Activated naive CD8-positive, alpha-beta T cell treated with anti-CD3 and anti-CD28 coated beads, Interleukin-2, amount 10 ng/mL, durations not matched to agents 7 days and 5 days (primary cell): ENCODE measurements at regions not wholly inside any gene's neighbourhood (a gene's known extent, or its start where the extent isn't known, plus 50 kb on each side); places are given as distances from the start of the nearest gene placed in this dataset.

Experiments used
- ATAC-seq: fragments of 150-1000 bp; cut with Tn5 transposase; one replicate; pipeline ENCODE4 v1.10.0; 2021; ENCODE audit warnings: low read depth, moderate library complexity
- POLR2A ChIA-PET: fragments of 350-600 bp; sonication (Branson Sonifier 250); formaldehyde crosslinking; loops from one replicate; lab custom pipeline; 2021; ENCODE audit warnings: antibody characterized with exemption; lab: Charles Lee
- DNase-seq: peaks from one replicate; pipeline ENCODE4 v3.0.0; 2021
- H3K27ac Mint-ChIP-seq: one replicate; pipeline ENCODE4 v1.8.0; 2022; ENCODE audit warnings: mild to moderate bottlenecking, mixed read lengths
- H3K27me3 Mint-ChIP-seq: one replicate; pipeline ENCODE4 v1.8.0; 2022; ENCODE audit warnings: mild to moderate bottlenecking, moderate library complexity, mixed read lengths
- H3K36me3 Mint-ChIP-seq: one replicate; pipeline ENCODE4 v1.8.0; 2021; ENCODE audit warnings: mild to moderate bottlenecking, mixed read lengths
- H3K4me1 Mint-ChIP-seq: one replicate; pipeline ENCODE4 v1.8.0; 2021; ENCODE audit warnings: mixed read lengths
- H3K4me3 Mint-ChIP-seq: one replicate; pipeline ENCODE4 v1.8.0; 2022; ENCODE audit warnings: mild to moderate bottlenecking, moderate library complexity, mixed read lengths
- H3K9me3 Mint-ChIP-seq: one replicate; pipeline ENCODE4 v1.8.0; 2021; ENCODE audit warnings: mixed read lengths

DNA sequence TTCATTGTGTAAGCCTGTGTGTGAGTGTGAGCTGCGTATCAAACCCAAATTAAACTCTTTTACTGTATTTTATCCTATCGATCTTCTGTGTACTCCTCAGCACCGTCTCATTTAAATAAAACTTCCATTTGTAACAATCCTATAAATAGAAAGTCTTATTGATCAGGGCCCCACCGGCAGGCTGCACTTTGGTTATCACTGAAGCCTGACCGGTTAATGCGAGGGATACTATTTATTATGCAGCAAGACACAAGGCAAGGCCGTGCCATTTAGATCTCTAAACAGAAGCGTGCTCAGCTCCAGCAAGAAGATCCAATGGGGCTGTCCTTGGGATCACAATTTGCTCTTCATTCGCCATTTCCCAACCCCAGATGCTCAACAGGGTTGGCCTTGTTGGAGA lies 252.6 kb upstream of the TSHZ3 start:
- no peak overlapping the region for H3K27ac Mint-ChIP-seq
- H3K4me1 Mint-ChIP-seq, result no peaks in the 10 kb centered on the region
- H3K9me3 Mint-ChIP-seq, result peaks cover 1% of the 10 kb centered on the region
- POLR2A ChIA-PET, result no interaction called here
- H3K36me3 Mint-ChIP-seq, result no peaks in the 10 kb centered on the region
- no peak for DNase-seq
- H3K4me3 Mint-ChIP-seq, result no peak overlapping the region
- H3K27me3 Mint-ChIP-seq, result peaks cover 1% of the 10 kb centered on the region
- ATAC-seq, result no peak

DNA sequence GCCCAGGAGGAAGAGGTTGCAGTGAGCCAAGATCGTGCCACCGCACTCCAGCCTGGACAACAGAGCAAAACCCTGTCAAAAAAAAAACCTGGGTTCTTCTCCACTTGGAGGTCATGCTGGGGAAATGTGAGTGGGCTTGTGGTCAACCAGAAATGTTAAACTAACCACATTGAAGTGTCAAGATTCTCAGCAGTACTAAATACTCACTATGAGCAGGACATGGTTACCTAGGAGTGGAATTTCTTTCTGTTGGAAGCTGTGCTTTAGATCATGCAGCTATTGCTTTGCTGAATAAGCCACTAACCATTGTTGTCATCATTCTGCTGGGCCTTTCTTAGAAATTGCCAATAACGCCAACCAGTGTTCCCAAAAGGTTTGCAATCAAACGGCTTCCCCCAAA lies 253.3 kb upstream of the TSHZ3 start:
- H3K36me3 Mint-ChIP-seq, result no peaks in the 10 kb centered on the region
- H3K4me1 Mint-ChIP-seq, result no peaks in the 10 kb centered on the region
- ATAC-seq, result no peak

DNA sequence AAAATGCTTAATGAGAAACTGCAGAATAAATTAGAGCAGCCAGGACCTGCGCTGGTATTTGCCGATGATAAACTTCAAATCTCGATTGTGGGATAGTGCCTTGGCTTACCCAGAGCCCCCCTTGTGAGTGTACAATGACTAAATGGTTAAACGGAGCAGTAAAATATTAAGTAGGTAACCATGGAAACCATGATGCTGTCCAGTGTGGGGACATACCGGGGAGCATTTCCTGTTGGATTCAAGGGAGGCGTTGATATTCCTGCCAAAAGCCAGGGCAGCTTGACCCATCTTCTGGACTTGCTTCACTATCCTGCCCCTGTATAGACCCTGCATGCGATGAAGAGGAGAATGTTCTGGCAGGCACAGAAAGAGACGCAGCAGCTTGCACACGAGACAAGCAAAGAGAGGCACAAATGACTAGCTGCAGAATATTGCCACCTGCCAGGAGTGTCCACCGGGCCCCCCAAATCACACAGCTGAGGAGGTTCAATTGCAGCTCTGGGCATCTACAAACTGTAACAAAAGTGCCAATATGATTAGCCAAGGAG lies 255.3 kb upstream of the TSHZ3 start:
- H3K9me3 Mint-ChIP-seq, result no peaks in the 10 kb centered on the region
- no peak overlapping the region for H3K4me3 Mint-ChIP-seq
- H3K4me1 Mint-ChIP-seq, result no peaks in the 10 kb centered on the region
- POLR2A ChIA-PET, result no interaction called here
- H3K27me3 Mint-ChIP-seq, result peaks cover 4% of the 10 kb centered on the region
- ATAC-seq (no peak), DNase-seq (no peak)
- no peak overlapping the region for H3K27ac Mint-ChIP-seq
- H3K36me3 Mint-ChIP-seq, result no peaks in the 10 kb centered on the region

More for the DNA sequence above, 253.3 kb upstream of the TSHZ3 start:
- Mint-ChIP-seq H3K27me3 (peaks cover 1% of the 10 kb centered on the region), H3K9me3 (peaks cover 1% of the 10 kb centered on the region), H3K4me3 (no peak overlapping the region), H3K27ac (no peak overlapping the region)
- POLR2A ChIA-PET, result no interaction called here
- DNase-seq, result no peak

DNA sequence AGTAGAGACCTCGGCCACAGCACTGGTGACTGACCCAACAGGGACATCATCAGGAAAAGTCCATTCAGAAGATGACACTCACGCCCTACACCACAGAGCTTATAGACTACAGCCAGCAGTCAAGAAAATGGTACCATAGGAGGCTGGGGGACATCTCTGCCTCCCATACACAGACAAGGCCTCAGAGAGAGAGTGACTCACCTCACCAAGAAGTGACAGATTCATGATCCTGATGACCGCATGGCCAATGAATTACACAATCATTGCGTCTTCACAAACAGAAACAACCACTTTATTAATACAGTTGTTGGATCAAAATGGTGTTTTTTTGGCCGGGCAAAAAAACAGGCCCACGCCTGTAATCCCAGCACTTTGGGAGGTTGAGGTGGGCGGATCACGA lies 260.8 kb upstream of the TSHZ3 start:
- Mint-ChIP-seq H3K27ac (no peak overlapping the region), H3K27me3 (peaks cover 2% of the 10 kb centered on the region), H3K4me1 (no peaks in the 10 kb centered on the region), H3K4me3 (no peak overlapping the region), H3K9me3 (no peaks in the 10 kb centered on the region), H3K36me3 (no peaks in the 10 kb centered on the region)
- DNase-seq, result no peak
- POLR2A ChIA-PET, result no interaction called here
- no peak for ATAC-seq

DNA sequence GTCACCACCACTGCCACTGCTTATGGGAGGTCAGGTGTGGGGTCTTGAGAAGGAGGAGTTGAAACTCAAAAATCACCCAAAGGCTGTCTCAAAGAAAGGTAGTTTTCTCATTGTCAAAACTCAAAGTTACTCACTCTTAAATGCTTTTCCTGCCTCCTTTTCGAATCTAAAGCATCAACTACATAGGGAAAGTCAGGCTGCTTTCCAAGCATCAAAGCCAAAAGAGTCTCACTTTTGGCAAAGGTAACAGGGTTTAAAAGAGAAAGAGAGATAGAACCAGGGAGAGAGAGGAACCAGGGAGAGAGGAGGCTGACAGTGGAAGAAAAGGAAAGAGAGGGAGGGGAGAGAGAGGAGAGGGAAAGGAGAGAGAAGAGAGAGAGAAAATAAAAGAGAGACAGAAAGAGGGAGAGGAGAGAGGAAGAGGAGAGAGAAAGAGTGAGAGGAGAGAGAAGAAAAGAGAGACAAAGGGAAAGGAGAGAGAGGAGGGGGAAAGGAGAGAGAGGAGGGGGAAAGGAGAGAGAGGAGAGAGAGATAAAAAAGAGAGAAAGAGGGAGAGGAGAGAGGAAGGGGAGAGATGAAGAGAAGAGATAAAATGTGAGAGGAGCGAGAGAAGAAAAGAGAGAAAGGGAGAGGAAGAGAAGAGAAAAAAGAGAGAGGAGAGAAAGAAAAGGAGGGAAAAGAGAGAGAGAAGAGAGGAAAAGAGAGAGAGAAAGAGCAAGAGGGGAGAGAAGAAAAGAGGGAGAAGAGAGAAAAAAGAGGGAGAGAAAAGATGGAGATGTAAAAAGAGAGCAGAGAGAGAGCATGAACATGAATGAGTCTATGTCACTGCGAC lies 262.0 kb upstream of the TSHZ3 start:
- POLR2A ChIA-PET, result no interaction called here
- DNase-seq (no peak), ATAC-seq (no peak)
- Mint-ChIP-seq H3K27ac (no peak overlapping the region), H3K9me3 (no peaks in the 10 kb centered on the region), H3K4me1 (no peaks in the 10 kb centered on the region), H3K27me3 (peaks cover 2% of the 10 kb centered on the region), H3K36me3 (no peaks in the 10 kb centered on the region), H3K4me3 (no peak overlapping the region)

DNA sequence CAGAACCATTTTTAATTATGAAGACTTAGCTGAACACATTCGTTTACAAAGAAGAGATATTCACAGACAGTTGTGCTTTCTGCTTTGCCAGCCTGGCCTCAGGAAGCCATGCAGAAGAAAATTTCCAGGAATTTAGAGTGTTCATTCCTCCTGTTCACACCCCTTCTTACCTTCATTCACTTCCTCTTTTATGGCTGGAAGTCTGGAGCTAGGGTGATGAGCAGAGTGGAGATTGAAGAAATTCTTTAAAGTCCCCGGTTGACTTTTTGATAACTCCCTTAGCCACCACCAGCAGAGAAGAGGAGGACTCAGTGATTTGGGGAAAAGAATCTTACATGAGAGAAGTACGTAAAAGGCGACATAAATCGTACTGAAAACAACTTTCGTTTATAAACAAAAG lies 263.6 kb upstream of the TSHZ3 start:
- ATAC-seq (no peak), DNase-seq (no peak)
- Mint-ChIP-seq H3K27ac (no peak overlapping the region), H3K4me1 (no peaks in the 10 kb centered on the region), H3K9me3 (no peaks in the 10 kb centered on the region), H3K27me3 (peaks cover 2% of the 10 kb centered on the region), H3K4me3 (no peak overlapping the region), H3K36me3 (no peaks in the 10 kb centered on the region)
- POLR2A ChIA-PET, result no interaction called here

DNA sequence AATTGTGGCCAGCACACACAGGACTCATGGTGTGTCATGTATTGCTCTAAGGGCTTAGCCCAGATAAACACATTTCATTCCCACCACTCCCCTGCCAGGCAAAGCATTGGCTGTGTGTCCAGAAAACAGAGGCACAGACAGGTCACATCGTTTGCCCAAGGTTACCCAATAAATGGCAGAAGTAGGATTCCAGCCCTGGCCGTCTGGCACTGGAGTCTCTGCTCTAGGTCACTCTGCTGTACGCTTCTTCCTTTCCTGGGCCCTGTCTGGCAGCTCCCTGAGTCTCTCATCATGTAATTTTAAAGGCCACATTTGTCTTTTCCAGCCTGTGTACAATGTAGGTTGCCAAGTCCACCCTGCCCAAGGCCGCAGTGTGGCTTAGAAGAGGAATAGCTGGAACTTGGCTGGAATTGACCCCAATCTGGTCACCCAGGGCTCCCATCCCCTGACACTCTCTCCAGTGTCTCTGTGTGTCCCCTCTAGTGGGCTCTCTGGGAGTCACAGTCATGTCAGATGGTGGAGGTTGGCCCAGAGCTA lies 264.5 kb upstream of the TSHZ3 start:
- Mint-ChIP-seq H3K4me3 (no peak overlapping the region), H3K36me3 (no peaks in the 10 kb centered on the region), H3K9me3 (no peaks in the 10 kb centered on the region), H3K27ac (no peak overlapping the region), H3K27me3 (peaks cover under 1% of the 10 kb centered on the region), H3K4me1 (no peaks in the 10 kb centered on the region)
- DNase-seq (no peak), ATAC-seq (no peak)
- POLR2A ChIA-PET, result no interaction called here

DNA sequence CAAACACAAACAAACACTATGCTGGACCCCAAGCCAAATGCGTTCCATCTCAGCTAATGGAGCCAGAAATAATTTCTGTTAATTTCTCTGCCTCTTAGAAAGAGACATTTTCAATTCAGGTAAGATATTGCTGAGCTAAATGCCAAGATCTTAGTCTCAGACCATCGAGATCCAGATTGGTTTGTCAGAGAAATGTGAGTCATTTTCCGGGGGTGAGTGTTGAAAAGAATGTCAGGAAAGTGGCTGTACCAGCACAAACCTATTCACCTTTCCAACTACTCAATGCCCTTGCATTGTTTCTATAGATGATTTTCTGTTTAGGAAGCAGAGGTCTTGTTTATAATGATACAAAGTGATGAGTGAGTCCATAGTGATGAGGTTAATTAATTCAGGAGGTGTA lies 266.8 kb upstream of the TSHZ3 start:
- no peaks in the 10 kb centered on the region for H3K4me1 Mint-ChIP-seq
- POLR2A ChIA-PET, result no interaction called here

DNA sequence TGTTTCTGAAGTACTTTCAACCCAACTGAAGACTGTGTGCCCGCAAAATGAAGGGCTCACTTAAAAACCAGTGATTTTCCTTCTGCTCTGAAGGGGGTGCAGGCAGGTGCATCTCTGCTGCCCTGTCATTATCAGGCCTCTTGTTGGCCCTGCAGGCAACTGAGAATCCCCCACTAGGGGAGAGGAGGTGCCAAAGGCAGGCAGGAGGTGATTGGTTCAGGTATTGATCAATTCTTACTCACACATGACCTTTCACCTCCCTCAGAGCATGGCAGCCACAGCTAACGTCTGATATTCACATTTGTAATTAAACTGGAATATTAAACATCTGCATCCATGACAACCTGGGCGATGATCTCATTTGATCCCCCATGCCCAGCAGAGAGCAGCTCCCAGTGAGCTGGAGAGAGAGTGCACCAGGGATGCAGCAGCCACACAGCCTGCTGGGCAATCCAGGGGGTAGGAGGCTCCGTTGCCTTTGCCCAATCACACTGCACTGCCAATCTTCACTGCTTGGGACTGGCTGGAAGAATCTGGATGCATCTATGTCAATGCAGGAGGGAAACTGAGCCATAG lies 267.9 kb upstream of the TSHZ3 start:
- Mint-ChIP-seq H3K4me1 (no peaks in the 10 kb centered on the region), H3K27me3 (no peaks in the 10 kb centered on the region), H3K27ac (no peak overlapping the region), H3K9me3 (no peaks in the 10 kb centered on the region), H3K4me3 (no peak overlapping the region), H3K36me3 (no peaks in the 10 kb centered on the region)
- no peak for DNase-seq
- ATAC-seq, result no peak
- POLR2A ChIA-PET, result no interaction called here

More for the DNA sequence above, 266.8 kb upstream of the TSHZ3 start:
- H3K9me3 Mint-ChIP-seq, result no peaks in the 10 kb centered on the region
- H3K27me3 Mint-ChIP-seq, result no peaks in the 10 kb centered on the region
- DNase-seq, result no peak
- H3K27ac Mint-ChIP-seq, result no peak overlapping the region
- no peak for ATAC-seq
- H3K4me3 Mint-ChIP-seq, result no peak overlapping the region
- H3K36me3 Mint-ChIP-seq, result no peaks in the 10 kb centered on the region

DNA sequence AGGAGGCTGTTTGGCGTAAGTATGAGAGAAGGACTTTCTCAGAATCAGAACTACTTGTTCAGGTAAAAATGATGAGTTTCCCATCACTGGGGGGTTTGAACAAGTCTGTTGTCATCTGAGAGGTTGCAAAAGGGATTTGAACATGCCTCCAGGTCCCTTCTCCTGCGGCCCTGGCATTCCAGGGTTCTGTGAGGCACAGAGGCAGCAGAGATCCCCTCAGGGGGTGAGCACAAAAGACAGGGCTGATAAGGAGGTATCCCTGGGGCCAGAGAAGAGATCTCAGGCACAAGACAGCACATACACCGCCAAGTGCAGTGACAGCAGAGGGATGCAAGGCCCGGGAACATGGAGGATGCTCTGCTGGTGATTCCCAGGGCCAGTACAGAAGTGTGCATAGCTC lies 275.8 kb upstream of the TSHZ3 start:
- no peaks in the 10 kb centered on the region for H3K9me3 Mint-ChIP-seq
- no peaks in the 10 kb centered on the region for H3K27me3 Mint-ChIP-seq
- no peaks in the 10 kb centered on the region for H3K36me3 Mint-ChIP-seq
- H3K4me1 Mint-ChIP-seq, result no peaks in the 10 kb centered on the region
- H3K27ac Mint-ChIP-seq, result no peak overlapping the region
- ATAC-seq, result no peak
- H3K4me3 Mint-ChIP-seq, result no peak overlapping the region
- POLR2A ChIA-PET, result no interaction called here
- DNase-seq, result no peak

DNA sequence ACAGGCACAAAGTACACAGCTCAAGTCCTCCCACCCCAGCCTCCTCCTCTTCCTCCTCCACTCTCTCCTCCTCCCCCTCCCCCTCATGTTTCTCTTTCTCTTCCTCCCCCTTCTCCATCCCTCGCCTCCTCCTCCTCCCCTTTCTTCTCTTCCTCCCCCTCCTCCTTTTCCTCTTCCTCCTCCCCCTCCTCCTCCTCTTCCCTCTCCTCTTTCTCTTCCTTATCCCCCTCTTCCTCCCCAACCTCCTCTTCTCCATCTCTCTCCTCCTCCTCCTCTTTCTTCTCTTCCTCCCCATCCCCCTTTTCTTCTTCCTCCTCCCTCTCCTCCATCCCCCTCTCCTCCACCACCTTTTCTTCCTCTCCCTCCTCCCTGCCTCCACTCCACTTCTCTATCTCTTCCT lies 276.3 kb upstream of the TSHZ3 start:
- DNase-seq, result no peak
- no peaks in the 10 kb centered on the region for H3K27me3 Mint-ChIP-seq
- H3K4me1 Mint-ChIP-seq, result no peaks in the 10 kb centered on the region
- no peak overlapping the region for H3K4me3 Mint-ChIP-seq
- no peaks in the 10 kb centered on the region for H3K9me3 Mint-ChIP-seq
- H3K36me3 Mint-ChIP-seq, result no peaks in the 10 kb centered on the region
- ATAC-seq, result no peak
- POLR2A ChIA-PET, result no interaction called here
- H3K27ac Mint-ChIP-seq, result no peak overlapping the region

DNA sequence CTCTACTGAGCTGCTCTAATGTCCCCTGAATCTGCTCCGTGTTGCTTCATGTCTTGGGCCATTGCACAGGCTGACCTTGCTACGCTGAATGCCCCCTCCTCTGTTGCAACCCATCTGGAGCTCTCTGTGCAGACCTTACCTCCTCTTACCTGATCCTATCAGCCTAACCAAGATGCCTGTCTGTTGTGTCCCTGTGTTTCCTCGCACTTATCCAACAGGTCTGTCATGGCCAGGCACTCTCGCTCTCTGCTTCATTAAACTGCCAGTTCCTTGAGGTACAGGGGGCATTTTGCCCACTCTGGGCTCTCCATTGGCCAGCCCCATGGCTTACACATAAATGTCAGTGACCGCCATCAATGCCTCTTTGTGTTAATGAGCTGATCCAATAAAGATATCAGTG lies 277.7 kb upstream of the TSHZ3 start:
- Mint-ChIP-seq H3K27me3 (no peaks in the 10 kb centered on the region), H3K4me3 (no peak overlapping the region), H3K36me3 (no peaks in the 10 kb centered on the region), H3K4me1 (no peaks in the 10 kb centered on the region), H3K27ac (no peak overlapping the region), H3K9me3 (no peaks in the 10 kb centered on the region)
- no peak for DNase-seq
- ATAC-seq, result no peak
- POLR2A ChIA-PET, result no interaction called here

DNA sequence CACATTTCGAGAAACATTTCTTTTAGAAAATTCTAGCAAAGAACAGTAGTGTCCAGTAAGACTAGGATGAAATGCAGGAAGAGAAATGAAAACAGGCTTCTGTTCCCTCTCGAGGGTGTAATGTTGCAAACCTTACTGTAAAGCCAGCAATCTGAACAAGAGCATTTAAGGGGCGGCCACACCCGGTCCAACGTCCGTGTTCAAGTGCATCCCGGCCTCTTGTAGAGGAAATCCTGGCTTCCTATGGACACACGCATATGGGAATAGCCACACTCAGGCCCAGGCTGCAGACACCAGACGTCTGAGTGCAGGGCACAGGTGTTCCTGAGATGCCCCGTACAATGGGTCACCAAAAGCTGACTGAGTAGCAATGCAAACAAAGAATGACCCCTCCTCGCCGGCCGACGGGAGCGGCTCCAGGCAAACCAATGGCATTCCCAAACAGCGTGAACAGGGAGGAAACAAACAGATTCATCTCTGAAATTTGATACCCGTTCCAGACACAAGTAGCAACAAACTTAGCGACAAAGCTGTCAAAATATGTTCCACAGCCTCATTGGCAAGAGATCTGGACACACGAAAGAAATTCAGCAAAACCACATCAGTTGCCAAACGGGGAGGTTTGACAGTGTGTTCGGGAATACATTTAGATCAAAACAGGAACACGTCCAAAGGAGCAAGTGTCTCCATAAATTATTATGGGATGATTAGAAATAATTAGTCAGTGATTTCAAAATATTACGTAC lies 278.6 kb upstream of the TSHZ3 start:
- POLR2A ChIA-PET, result no interaction called here
- H3K27me3 Mint-ChIP-seq, result no peaks in the 10 kb centered on the region
- no peak for ATAC-seq

More for the DNA sequence above, 278.6 kb upstream of the TSHZ3 start:
- no peaks in the 10 kb centered on the region for H3K9me3 Mint-ChIP-seq
- no peaks in the 10 kb centered on the region for H3K36me3 Mint-ChIP-seq
- no peak overlapping the region for H3K4me3 Mint-ChIP-seq
- H3K4me1 Mint-ChIP-seq, result no peaks in the 10 kb centered on the region
- no peak for DNase-seq
- no peak overlapping the region for H3K27ac Mint-ChIP-seq
